BLaER1 treated with 17β-estradiol and CSF1 and Interleukin-3, amounts not matched to agents 10 nM and 100 nM (cell line): ENCODE measurements at regions not wholly inside any gene's neighbourhood (a gene's known extent, or its start where the extent isn't known, plus 50 kb on each side); places are given as distances from the start of the nearest gene placed in this dataset.

ENCODE experiments used
- H3K27ac ChIP-seq, 11 experiments: shearing (Covaris generic); formaldehyde crosslinking; 2 replicates each; pipeline ENCODE4 v1.8.1; 2022
- H3K27me3 ChIP-seq, 11 experiments: shearing (Covaris generic); formaldehyde crosslinking; 2 replicates each; pipeline ENCODE4 v1.8.1; 2022
- H3K36me3 ChIP-seq, 11 experiments: shearing (Covaris generic); formaldehyde crosslinking; 2 replicates each; pipeline ENCODE4 v1.8.1; 2022
- H3K4me1 ChIP-seq, 10 experiments: shearing (Covaris generic); formaldehyde crosslinking; 2 replicates each; pipeline ENCODE4 v1.8.1; 2022
- H3K4me2 ChIP-seq, 11 experiments: shearing (Covaris generic); formaldehyde crosslinking; 2 replicates each; pipeline ENCODE4 v1.8.1; 2022
- H3K4me3 ChIP-seq, 10 experiments: shearing (Covaris generic); formaldehyde crosslinking; 2 replicates each; pipeline ENCODE4 v1.8.1; 2022
- H3K9ac ChIP-seq, 11 experiments: shearing (Covaris generic); formaldehyde crosslinking; 2 replicates each; pipeline ENCODE4 v1.8.1; 2022
- H3K9me3 ChIP-seq, 11 experiments: shearing (Covaris generic); formaldehyde crosslinking; replicated peaks in 1 of 11; 2 replicates each; pipeline ENCODE4 v1.8.1; 2022
- H4K20me1 ChIP-seq, 11 experiments: shearing (Covaris generic); formaldehyde crosslinking; 2 replicates each; pipeline ENCODE4 v1.8.1; 2022
- Cebpa-rat ChIP-seq, 11 experiments: shearing (Covaris generic); IDR thresholded peaks; 2 replicates each; pipeline ENCODE4 v1.8.1; 2022

GRCh38 chr20:40489886-40490285 is 199.2 kb downstream of the MAFB start:
- no peak overlapping the region for H3K9ac ChIP-seq
- peak overlapping the region in 7 of 11 experiments; percentile 31 to 89 (median 59); a peak in 6 of 22 replicates for H3K4me2 ChIP-seq
- no peaks in the 10 kb centered on the region for H4K20me1 ChIP-seq
- peaks cover 0 to 11% (median 4%) of the 10 kb centered on the region in 11 experiments; a peak in 10 of 22 replicates for H3K9me3 ChIP-seq
- no peaks in the 10 kb centered on the region for H3K27me3 ChIP-seq
- no peak for TF ChIP-seq Cebpa-rat (IDR thresholded peaks at IDR 0.05)
- no peak overlapping the region for H3K4me3 ChIP-seq
- no peak overlapping the region for H3K27ac ChIP-seq
- H3K4me1 ChIP-seq: peaks cover 15 to 64% (median 36%) of the 10 kb centered on the region in 10 experiments
- no peaks in the 10 kb centered on the region; a peak in 1 of 22 replicates for H3K36me3 ChIP-seq

- no peak overlapping the region for H3K27ac ChIP-seq
Measured at GRCh38 chr20:40488401-40488800, 200.6 kb downstream of the MAFB start.

GRCh38 chr20:40486297-40486696 is 202.7 kb downstream of the MAFB start:
- H3K36me3 ChIP-seq: no peaks in the 10 kb centered on the region; a peak in 1 of 22 replicates
- H3K27ac ChIP-seq: no peak overlapping the region
- no peak overlapping the region for H3K4me2 ChIP-seq
- H3K4me1 ChIP-seq: peaks cover 15 to 37% (median 19%) of the 10 kb centered on the region in 10 experiments
- H4K20me1 ChIP-seq: no peaks in the 10 kb centered on the region
- peaks cover 0 to 11% (median 4%) of the 10 kb centered on the region in 11 experiments; a peak in 10 of 22 replicates for H3K9me3 ChIP-seq
- H3K27me3 ChIP-seq: no peaks in the 10 kb centered on the region
- H3K9ac ChIP-seq: no peak overlapping the region
- H3K4me3 ChIP-seq: no peak overlapping the region
- TF ChIP-seq Cebpa-rat (IDR thresholded peaks at IDR 0.05): no peak

More at GRCh38 chr20:40488401-40488800, 200.6 kb downstream of the MAFB start:
- no peaks in the 10 kb centered on the region for H3K27me3 ChIP-seq
- H3K9ac ChIP-seq: no peak overlapping the region
- H3K4me3 ChIP-seq: no peak overlapping the region
- peaks cover 0 to 11% (median 4%) of the 10 kb centered on the region in 11 experiments; a peak in 10 of 22 replicates for H3K9me3 ChIP-seq
- peak overlapping the region in 4 of 11 experiments; percentile 42 to 70 (median 66); a peak in 8 of 22 replicates for H3K4me2 ChIP-seq
- no peaks in the 10 kb centered on the region; a peak in 1 of 22 replicates for H3K36me3 ChIP-seq
- TF ChIP-seq Cebpa-rat (IDR thresholded peaks at IDR 0.05): no peak
- H4K20me1 ChIP-seq: no peaks in the 10 kb centered on the region
- peaks cover 15 to 49% (median 22%) of the 10 kb centered on the region in 10 experiments for H3K4me1 ChIP-seq

- no peak for TF ChIP-seq Cebpa-rat (IDR thresholded peaks at IDR 0.05)
- no peak overlapping the region for H3K4me3 ChIP-seq
- no peaks in the 10 kb centered on the region for H3K27me3 ChIP-seq
- H3K4me1 ChIP-seq: peaks cover 0 to 14% (median 0%) of the 10 kb centered on the region in 10 experiments; a peak in 6 of 20 replicates
- H4K20me1 ChIP-seq: no peaks in the 10 kb centered on the region
- H3K36me3 ChIP-seq: no peaks in the 10 kb centered on the region; a peak in 1 of 22 replicates
- no peak overlapping the region for H3K27ac ChIP-seq
- H3K9me3 ChIP-seq: peaks cover 0 to 11% (median 4%) of the 10 kb centered on the region in 11 experiments; a peak in 10 of 22 replicates
- H3K4me2 ChIP-seq: peak overlapping the region in 3 of 11 experiments; percentile 35 to 55 (median 39); a peak in 6 of 22 replicates
- no peak overlapping the region for H3K9ac ChIP-seq
Measured at GRCh38 chr20:40481743-40482458, 207.1 kb downstream of the MAFB start.

GRCh38 chr20:40481337-40481736 is 207.7 kb downstream of the MAFB start:
- Histone ChIP-seq H3K27ac (no peak overlapping the region), H3K36me3 (no peaks in the 10 kb centered on the region; a peak in 1 of 22 replicates), H3K9me3 (peaks cover 0 to 8% (median 3%) of the 10 kb centered on the region in 11 experiments; a peak in 10 of 22 replicates), H3K27me3 (no peaks in the 10 kb centered on the region), H3K4me1 (peaks cover 0 to 14% (median 0%) of the 10 kb centered on the region in 10 experiments; a peak in 6 of 20 replicates), H3K9ac (no peak overlapping the region), H4K20me1 (no peaks in the 10 kb centered on the region), H3K4me3 (no peak overlapping the region), H3K4me2 (peak overlapping the region in 3 of 11 experiments; percentile 35 to 55 (median 39); a peak in 3 of 22 replicates)
- no peak for TF ChIP-seq Cebpa-rat (IDR thresholded peaks at IDR 0.05)

- Histone ChIP-seq H3K9ac (no peak overlapping the region), H3K4me3 (no peak overlapping the region), H4K20me1 (no peaks in the 10 kb centered on the region), H3K4me1 (peaks cover 0 to 33% (median 0%) of the 10 kb centered on the region in 10 experiments; a peak in 7 of 20 replicates), H3K27me3 (no peaks in the 10 kb centered on the region), H3K4me2 (no peak overlapping the region), H3K27ac (no peak overlapping the region), H3K9me3 (no peaks in the 10 kb centered on the region), H3K36me3 (no peaks in the 10 kb centered on the region)
- TF ChIP-seq Cebpa-rat (IDR thresholded peaks at IDR 0.05): no peak
Measured at GRCh38 chr20:40477805-40478204, 211.2 kb downstream of the MAFB start.

- no peak for TF ChIP-seq Cebpa-rat (IDR thresholded peaks at IDR 0.05)
- Histone ChIP-seq H3K4me2 (no peak overlapping the region), H4K20me1 (no peaks in the 10 kb centered on the region), H3K4me3 (no peak overlapping the region), H3K36me3 (no peaks in the 10 kb centered on the region), H3K27me3 (no peaks in the 10 kb centered on the region), H3K9me3 (no peaks in the 10 kb centered on the region), H3K4me1 (peaks cover 11 to 39% (median 12%) of the 10 kb centered on the region in 10 experiments), H3K27ac (no peak overlapping the region), H3K9ac (no peak overlapping the region)
Measured at GRCh38 chr20:40476461-40476860, 212.6 kb downstream of the MAFB start.

GRCh38 chr20:40472905-40473304 is 216.1 kb downstream of the MAFB start:
- H3K4me1 ChIP-seq: peaks cover 34 to 68% (median 45%) of the 10 kb centered on the region in 10 experiments
- no peak overlapping the region for H3K4me3 ChIP-seq
- no peak for TF ChIP-seq Cebpa-rat (IDR thresholded peaks at IDR 0.05)
- H3K27me3 ChIP-seq: no peaks in the 10 kb centered on the region
- no peaks in the 10 kb centered on the region for H4K20me1 ChIP-seq
- 0 out of 22 replicates have a peak overlapping the region, but pooled peaks of 1 of the 11 experiments have one; percentile 3 for H3K9ac ChIP-seq
- H3K36me3 ChIP-seq: no peaks in the 10 kb centered on the region
- H3K4me2 ChIP-seq: peak overlapping the region in 6 of 11 experiments; percentile 73 to 91 (median 83); a peak in 10 of 22 replicates
- H3K27ac ChIP-seq: peak overlapping the region in 2 of 11 experiments; percentile 13 to 38; a peak in 2 of 22 replicates
- no peaks in the 10 kb centered on the region for H3K9me3 ChIP-seq

- no peak for TF ChIP-seq Cebpa-rat (IDR thresholded peaks at IDR 0.05)
- Histone ChIP-seq H3K4me1 (peaks cover 50 to 84% (median 61%) of the 10 kb centered on the region in 10 experiments), H3K27ac (peak overlapping the region; percentile 36 to 94 (median 72); a peak in 20 of 22 replicates), H3K36me3 (no peaks in the 10 kb centered on the region), H3K27me3 (no peaks in the 10 kb centered on the region), H3K9ac (peak overlapping the region; percentile 26 to 85 (median 59); a peak in 17 of 22 replicates), H3K4me2 (peak overlapping the region; percentile 73 to 94 (median 88)), H3K4me3 (peak overlapping the region in 4 of 10 experiments; percentile 5 to 44 (median 24); a peak in 4 of 20 replicates), H3K9me3 (no peaks in the 10 kb centered on the region), H4K20me1 (no peaks in the 10 kb centered on the region)
Measured at GRCh38 chr20:40471261-40471629, 217.8 kb downstream of the MAFB start.
